ENCODE measurements at regions not wholly inside any gene's neighbourhood (a gene's known extent, or its start where the extent isn't known, plus 50 kb on each side); places are given as distances from the start of the nearest gene placed in this dataset.

GRCh38 chr20:39702701-39703349 lies 740.7 kb downstream of the DHX35 start:
- peaks cover 4% of the 10 kb centered on the region for H3K27me3 Mint-ChIP-seq (ENCODE audit: unreplicated experiment)
- no peaks in the 10 kb centered on the region for H3K4me1 Mint-ChIP-seq (ENCODE audit: low read depth, unreplicated experiment)
- no peaks in the 10 kb centered on the region for H3K36me3 Mint-ChIP-seq (ENCODE audit: unreplicated experiment)
- no peak overlapping the region for H3K27ac Mint-ChIP-seq (ENCODE audit: unreplicated experiment)
- DNase-seq = no peak
- no peak overlapping the region for H3K4me3 Mint-ChIP-seq (ENCODE audit: unreplicated experiment)
- TF ChIP-seq, protein P1, sequence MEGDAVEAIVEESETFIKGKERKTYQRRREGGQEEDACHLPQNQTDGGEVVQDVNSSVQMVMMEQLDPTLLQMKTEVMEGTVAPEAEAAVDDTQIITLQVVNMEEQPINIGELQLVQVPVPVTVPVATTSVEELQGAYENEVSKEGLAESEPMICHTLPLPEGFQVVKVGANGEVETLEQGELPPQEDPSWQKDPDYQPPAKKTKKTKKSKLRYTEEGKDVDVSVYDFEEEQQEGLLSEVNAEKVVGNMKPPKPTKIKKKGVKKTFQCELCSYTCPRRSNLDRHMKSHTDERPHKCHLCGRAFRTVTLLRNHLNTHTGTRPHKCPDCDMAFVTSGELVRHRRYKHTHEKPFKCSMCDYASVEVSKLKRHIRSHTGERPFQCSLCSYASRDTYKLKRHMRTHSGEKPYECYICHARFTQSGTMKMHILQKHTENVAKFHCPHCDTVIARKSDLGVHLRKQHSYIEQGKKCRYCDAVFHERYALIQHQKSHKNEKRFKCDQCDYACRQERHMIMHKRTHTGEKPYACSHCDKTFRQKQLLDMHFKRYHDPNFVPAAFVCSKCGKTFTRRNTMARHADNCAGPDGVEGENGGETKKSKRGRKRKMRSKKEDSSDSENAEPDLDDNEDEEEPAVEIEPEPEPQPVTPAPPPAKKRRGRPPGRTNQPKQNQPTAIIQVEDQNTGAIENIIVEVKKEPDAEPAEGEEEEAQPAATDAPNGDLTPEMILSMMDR (IDR thresholded peaks at IDR 0.05; ENCODE audit: partially characterized antibody, unreplicated experiment) = no peak
- no peaks in the 10 kb centered on the region for H3K9me3 Mint-ChIP-seq (ENCODE audit: unreplicated experiment)

GRCh38 chr20:39700528-39700927 lies 738.4 kb downstream of the DHX35 start:
- Mint-ChIP-seq H3K36me3 (ENCODE audit: unreplicated experiment) (no peaks in the 10 kb centered on the region), H3K27me3 (ENCODE audit: unreplicated experiment) (peaks cover 2% of the 10 kb centered on the region), H3K4me3 (ENCODE audit: unreplicated experiment) (no peak overlapping the region), H3K27ac (ENCODE audit: unreplicated experiment) (no peak overlapping the region), H3K9me3 (ENCODE audit: unreplicated experiment) (no peaks in the 10 kb centered on the region), H3K4me1 (ENCODE audit: low read depth, unreplicated experiment) (no peaks in the 10 kb centered on the region)
- TF ChIP-seq, protein P1 (IDR thresholded peaks at IDR 0.05; ENCODE audit: partially characterized antibody, unreplicated experiment) = no peak
- DNase-seq = no peak

DNA sequence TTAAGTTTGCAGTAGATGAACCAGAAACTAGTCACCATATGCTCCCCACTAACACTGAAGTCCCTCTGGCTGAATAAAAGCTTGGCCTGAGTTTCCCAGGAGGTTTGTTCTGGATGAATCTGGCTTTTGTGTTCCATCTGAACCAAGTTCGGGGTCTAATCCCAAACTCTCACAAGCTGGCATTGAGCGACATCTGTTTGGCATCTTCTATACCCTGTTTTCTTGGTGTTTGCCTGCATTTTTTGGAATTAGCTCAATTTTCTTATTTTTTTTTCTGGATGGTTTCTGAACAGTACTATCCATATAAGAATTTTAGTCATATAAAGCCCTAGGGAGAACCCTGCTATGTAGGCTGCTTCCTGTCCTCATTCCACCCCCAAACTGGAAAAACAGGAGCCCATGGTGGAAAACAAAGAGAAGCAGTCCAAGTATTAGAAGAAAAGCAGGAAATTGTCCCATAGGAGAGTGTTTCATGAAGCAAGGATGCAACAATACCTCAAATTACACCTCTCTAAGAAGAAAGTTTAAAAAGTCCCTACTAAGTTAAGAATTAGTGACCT lies 737.1 kb downstream of the DHX35 start:
- Mint-ChIP-seq H3K4me3 (ENCODE audit: unreplicated experiment) (no peak overlapping the region), H3K4me1 (ENCODE audit: low read depth, unreplicated experiment) (no peaks in the 10 kb centered on the region), H3K27me3 (ENCODE audit: unreplicated experiment) (peaks cover 2% of the 10 kb centered on the region), H3K36me3 (ENCODE audit: unreplicated experiment) (no peaks in the 10 kb centered on the region), H3K27ac (ENCODE audit: unreplicated experiment) (no peak overlapping the region), H3K9me3 (ENCODE audit: unreplicated experiment) (no peaks in the 10 kb centered on the region)
- no peak for DNase-seq
- TF ChIP-seq, protein P1 (IDR thresholded peaks at IDR 0.05; ENCODE audit: partially characterized antibody, unreplicated experiment) = no peak

DNA sequence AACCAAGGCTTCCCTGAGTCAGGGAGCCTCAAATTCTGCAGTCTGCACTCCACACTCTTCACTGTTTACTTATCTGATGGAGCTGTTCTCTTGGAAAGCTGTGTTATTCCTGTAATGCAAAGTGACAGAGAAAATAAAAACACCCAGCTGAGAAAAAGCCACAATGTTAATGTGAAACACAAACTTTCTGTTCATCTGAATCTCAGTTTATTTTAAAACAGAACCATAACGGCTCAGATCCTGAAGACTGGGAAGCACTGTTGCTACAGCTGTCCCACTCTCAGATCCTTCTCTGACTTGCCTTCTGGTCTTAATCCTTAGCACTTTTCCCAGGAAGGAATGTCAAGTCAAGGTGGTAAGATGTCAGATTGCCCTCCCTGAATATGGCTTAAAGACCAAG lies 736.6 kb downstream of the DHX35 start:
- Mint-ChIP-seq H3K36me3 (ENCODE audit: unreplicated experiment) (no peaks in the 10 kb centered on the region), H3K27ac (ENCODE audit: unreplicated experiment) (no peak overlapping the region), H3K4me3 (ENCODE audit: unreplicated experiment) (no peak overlapping the region), H3K9me3 (ENCODE audit: unreplicated experiment) (no peaks in the 10 kb centered on the region), H3K27me3 (ENCODE audit: unreplicated experiment) (peaks cover 2% of the 10 kb centered on the region), H3K4me1 (ENCODE audit: low read depth, unreplicated experiment) (no peaks in the 10 kb centered on the region)
- DNase-seq = no peak
- TF ChIP-seq, protein P1 (IDR thresholded peaks at IDR 0.05; ENCODE audit: partially characterized antibody, unreplicated experiment) = no peak

DNA sequence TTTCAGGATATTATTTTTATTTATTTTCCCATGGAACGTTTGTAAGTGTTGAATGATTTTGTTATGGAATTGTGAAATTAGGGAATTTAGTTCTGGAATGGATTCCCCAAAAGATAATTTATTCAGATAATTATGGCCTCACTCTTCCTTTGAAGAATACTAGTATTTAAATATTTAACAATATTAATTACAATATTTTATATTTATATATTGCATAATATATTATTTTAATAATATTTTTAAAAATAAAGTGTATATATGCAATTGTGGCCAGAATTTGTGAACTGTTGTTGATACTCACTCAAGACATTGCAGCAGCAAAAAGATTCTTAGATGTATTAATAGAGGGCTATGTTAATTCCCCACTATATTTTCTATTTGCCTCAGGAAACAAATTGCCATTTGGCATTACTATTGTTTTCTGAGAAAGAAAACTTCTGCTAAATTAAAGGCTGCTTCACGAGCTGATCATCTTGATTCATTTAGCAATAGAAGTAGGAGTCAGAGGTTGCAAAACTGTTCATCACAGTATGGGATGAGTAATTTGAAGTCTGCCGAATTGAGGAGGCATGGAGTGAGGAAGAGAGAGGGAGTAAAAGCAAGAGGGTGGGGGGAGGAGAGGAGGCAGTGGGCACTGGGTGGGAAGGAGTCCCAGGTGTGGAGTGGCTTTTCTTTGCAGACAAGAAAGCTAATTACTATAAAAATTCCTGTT lies 729.2 kb downstream of the DHX35 start:
- Mint-ChIP-seq H3K27me3 (ENCODE audit: unreplicated experiment) (no peaks in the 10 kb centered on the region), H3K9me3 (ENCODE audit: unreplicated experiment) (no peaks in the 10 kb centered on the region), H3K36me3 (ENCODE audit: unreplicated experiment) (no peaks in the 10 kb centered on the region), H3K4me1 (ENCODE audit: low read depth, unreplicated experiment) (no peaks in the 10 kb centered on the region), H3K4me3 (ENCODE audit: unreplicated experiment) (no peak overlapping the region), H3K27ac (ENCODE audit: unreplicated experiment) (no peak overlapping the region)
- TF ChIP-seq, protein P1 (IDR thresholded peaks at IDR 0.05; ENCODE audit: partially characterized antibody, unreplicated experiment) = no peak
- DNase-seq = no peak

Measured in glutamatergic neuron (in vitro differentiated cells).